Psoas muscle (tissue), 7 donors: ENCODE measurements at regions not wholly inside any gene's neighbourhood (a gene's known extent, or its start where the extent isn't known, plus 50 kb on each side); places are given as distances from the start of the nearest gene placed in this dataset.
"Not testable (repeated sequence)": the region's sequence is repeated elsewhere in the genome, so short reads cannot be mapped to it uniquely, and the experiment has no call there.

Source experiments
- ATAC-seq, 4 donors: fragments of 200-7000 bp; cut with Tn5 transposase; one replicate each; pipeline ENCODE4 v1.9.1; 2020; ENCODE audit warnings: moderate library complexity in 3 of 4, mild to moderate bottlenecking in 2 of 4
- DNase-seq, 2 donors: peaks; one replicate each; pipeline ENCODE4 v3.0.0-alpha.2; 2020
- H3K27ac ChIP-seq: fragments of 200-600 bp; one replicate; pipeline ENCODE4 v1.8.0; 2022
- H3K27me3 ChIP-seq, 3 donors: fragments of 200-600 bp in 1 of 3; one replicate each; pipeline versions ENCODE4 v1.6.1 to v1.8.0; 2013 to 2022; ENCODE audit warnings: low read length in 2 of 3, mild to moderate bottlenecking in 2 of 3, moderate library complexity in 1 of 3; ENCODE audit not compliant: insufficient read depth in 3 of 3
- H3K36me3 ChIP-seq, 2 donors: fragments of 200-600 bp in 1 of 2; one replicate each; pipeline versions ENCODE4 v1.6.1 to v1.8.0; 2013 to 2022; ENCODE audit warnings: low read depth in 1 of 2, mild to moderate bottlenecking in 1 of 2, moderate library complexity in 1 of 2; ENCODE audit not compliant: insufficient read depth in 1 of 2
- H3K4me1 ChIP-seq: fragments of 200-600 bp; one replicate; pipeline ENCODE4 v1.8.0; 2022
- H3K4me3 ChIP-seq: fragments of 200-600 bp; one replicate; pipeline ENCODE4 v1.8.0; 2022; ENCODE audit warnings: mild to moderate bottlenecking
- H3K9me3 ChIP-seq: fragments of 200-600 bp; one replicate; pipeline ENCODE4 v1.8.0; 2022
- CTCF ChIP-seq: fragments of 200-600 bp; IDR thresholded peaks from one replicate; pipeline ENCODE4 v1.8.0; 2022; ENCODE audit warnings: antibody characterized with exemption
- WGBS, 3 donors: extraction: QIAGEN DNeasy Blood & Tissue Kit; methylation state at CpG; one replicate each; pipeline versions ENCODE4 v1.1.6 to v1.1.7; 2013; 5-methylcytosine and 5-hydroxymethylcytosine counted together
- intact Hi-C, 2 donors: fragments of 100-400 bp; cut with DNase I; formaldehyde crosslinking; loops; one replicate each; pipeline versions ENCODE4 v1.11.0 to v1.14.2; 2022
- donor health status: healthy with polysubstance abuse.
- donor health status: DM: no; HTN: no; CAD: no; lungs with moderate emphysema.
- donor health status: Bipolar disorder and iron deficiency.
- donor health status: healthy.
- donor health status: DM: yes; HTN: yes; CAD: no.
- donor health status: DM: no; HTN: no; CAD: no.
- donor health status: DM: yes; HTN: yes; CAD: no.

DNA sequence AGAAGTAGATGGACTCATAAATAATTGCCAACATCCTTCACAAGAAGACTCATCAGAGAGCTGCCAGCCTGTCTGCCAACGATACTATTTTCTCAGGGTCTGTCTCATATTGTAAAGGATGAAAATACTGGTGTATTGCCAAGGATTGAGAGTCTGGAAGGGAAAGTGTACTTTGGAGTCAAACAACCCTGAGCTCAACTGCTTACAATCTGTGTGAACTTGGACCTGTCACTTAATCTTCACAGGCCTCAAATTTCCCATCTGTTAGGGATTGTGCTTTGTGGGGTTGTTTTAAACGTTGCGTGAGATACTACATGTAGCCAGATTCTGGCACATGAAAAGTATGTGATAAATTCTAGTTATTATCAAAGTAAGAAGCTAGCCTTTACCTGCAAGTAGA lies 169.1 kb downstream of the LHFPL1 start:
- DNase-seq (no peak), ATAC-seq (no peak)
- no peaks in the 10 kb centered on the region for H3K4me1 ChIP-seq
- 65 to 76% (median 73%) methylated on average over 3 of the region's 3 CpGs for WGBS, 3 donors
- no peak overlapping the region for H3K27ac ChIP-seq
- H3K36me3 ChIP-seq, result no peaks in the 10 kb centered on the region
- peaks cover 16% of the 10 kb centered on the region for H3K9me3 ChIP-seq
- intact Hi-C loops, result no loop called here
- no peak overlapping the region for H3K4me3 ChIP-seq
- TF ChIP-seq CTCF, result no peak
- H3K27me3 ChIP-seq, result peaks cover 0 to 4% (median 2%) of the 10 kb centered on the region in 3 donors

DNA sequence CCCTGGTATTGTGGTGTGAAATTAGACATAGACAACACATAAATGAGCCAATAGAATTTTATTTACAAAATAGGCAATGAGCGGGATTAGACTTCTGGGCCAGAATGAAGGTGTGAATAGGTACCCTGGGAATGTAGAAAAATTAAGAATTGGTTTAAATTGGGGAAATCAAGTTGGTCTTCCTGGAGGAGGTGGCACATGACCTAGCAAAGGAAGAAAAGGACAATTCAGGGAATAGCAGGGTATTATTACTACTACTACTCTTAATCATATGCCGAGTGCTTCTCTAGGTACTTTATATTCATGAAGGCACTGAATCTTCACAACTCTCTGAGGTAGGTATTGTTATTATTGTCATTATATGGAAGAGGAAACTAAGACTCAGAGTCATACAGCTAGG lies 202.1 kb downstream of the LHFPL1 start:
- intact Hi-C loops, result no loop called here
- no peak overlapping the region for H3K4me3 ChIP-seq
- no peak for TF ChIP-seq CTCF
- no peaks in the 10 kb centered on the region for H3K4me1 ChIP-seq
- WGBS, 3 donors, result 83 to 95% (median 87%) methylated on average over 2 of the region's 2 CpGs
- H3K36me3 ChIP-seq, result no peaks in the 10 kb centered on the region
- H3K9me3 ChIP-seq, result peaks cover under 1% of the 10 kb centered on the region
- H3K27me3 ChIP-seq, result peaks cover 0 to 20% (median 0%) of the 10 kb centered on the region in 3 donors
- ATAC-seq, result no peak
- no peak overlapping the region for H3K27ac ChIP-seq
- no peak for DNase-seq

DNA sequence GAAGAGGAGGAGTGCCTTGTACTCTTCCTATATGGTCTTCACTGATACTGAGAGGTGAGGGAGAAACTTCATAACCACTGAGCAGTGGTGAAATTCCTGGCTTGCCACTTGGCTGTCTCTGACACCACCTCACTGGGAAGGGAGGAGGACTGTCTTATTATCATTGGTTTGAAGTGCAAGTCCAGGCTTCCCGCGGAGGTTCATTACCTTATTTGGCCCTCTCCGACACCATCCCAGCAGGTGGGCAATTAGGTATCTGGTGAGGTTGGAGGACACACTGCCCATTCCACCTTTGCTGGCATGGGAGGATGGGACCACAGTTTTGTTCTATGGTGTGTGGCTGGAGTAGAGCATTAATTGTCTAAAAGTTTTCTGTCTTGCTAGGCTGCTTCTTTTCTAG lies 206.1 kb downstream of the LHFPL1 start:
- ATAC-seq, result no peak
- no peak overlapping the region for H3K27ac ChIP-seq

GRCh38 chrX:112470551-112470950 lies 209.2 kb downstream of the LHFPL1 start:
- H3K4me3 ChIP-seq, result no peak overlapping the region
- ATAC-seq (no peak), DNase-seq (no peak)
- H3K36me3 ChIP-seq, result no peaks in the 10 kb centered on the region
- H3K4me1 ChIP-seq, result no peaks in the 10 kb centered on the region
- intact Hi-C loops, result no loop called here
- 75 to 89% (median 82%) methylated on average over 2 of the region's 2 CpGs for WGBS, 3 donors
- H3K27ac ChIP-seq, result no peak overlapping the region
- TF ChIP-seq CTCF, result no peak
- H3K9me3 ChIP-seq, result no peaks in the 10 kb centered on the region
- peaks cover 0 to 15% (median 0%) of the 10 kb centered on the region in 3 donors for H3K27me3 ChIP-seq

More for the DNA sequence above, 206.1 kb downstream of the LHFPL1 start:
- Histone ChIP-seq H3K36me3 (no peaks in the 10 kb centered on the region), H3K4me3 (no peak overlapping the region), H3K9me3 (no peaks in the 10 kb centered on the region), H3K27me3 (peaks cover 0 to 20% (median 0%) of the 10 kb centered on the region in 3 donors), H3K4me1 (no peaks in the 10 kb centered on the region)
- intact Hi-C loops, result no loop called here
- TF ChIP-seq CTCF, result no peak
- no peak for DNase-seq
- WGBS, 3 donors, result 62 to 77% (median 67%) methylated on average over 3 of the region's 3 CpGs

DNA sequence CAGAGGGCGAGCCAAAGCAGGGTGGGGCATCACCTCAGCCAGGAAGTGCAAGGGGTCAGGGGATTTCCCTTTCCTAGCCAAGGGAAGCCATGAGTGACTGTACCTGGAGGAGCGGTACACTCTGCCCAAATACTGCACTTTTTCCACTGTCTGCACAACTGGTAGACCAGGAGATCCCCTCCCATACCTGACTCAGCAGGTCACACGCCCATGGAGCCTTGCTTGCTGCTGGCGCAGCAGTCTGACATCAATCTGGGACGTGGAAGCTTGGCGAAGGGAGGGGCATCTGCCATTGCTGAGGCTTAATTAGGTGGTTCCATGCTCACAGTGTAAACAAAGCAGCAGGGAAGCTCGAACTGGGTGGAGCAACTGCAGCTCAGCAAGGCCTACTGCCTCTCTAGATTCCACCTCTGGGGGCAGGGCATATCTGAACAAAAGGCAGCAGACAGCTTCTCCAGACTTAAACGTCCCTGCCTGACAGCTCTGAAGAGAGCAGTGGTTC lies 217.7 kb downstream of the LHFPL1 start:
- H3K4me3 ChIP-seq, H3K4me1 ChIP-seq, DNase-seq, H3K36me3 ChIP-seq, intact Hi-C loops, ATAC-seq, H3K27ac ChIP-seq, H3K9me3 ChIP-seq, H3K27me3 ChIP-seq: not testable (repeated sequence)
- 42 to 59% (median 50%) methylated on average over 3 to 8 of the region's 8 CpGs for WGBS, 3 donors
